ENCODE measurements at regions not wholly inside any gene's neighbourhood (a gene's known extent, or its start where the extent isn't known, plus 50 kb on each side); places are given as distances from the start of the nearest gene placed in this dataset.

- H4K91ac ChIP-seq (ENCODE audit: insufficient read length, low read depth, low read length), result no peak overlapping the region
- no peak for DNase-seq
Observed at GRCh38 chr2:10196948-10197696, 74.6 kb downstream of the RRM2 start.

More at GRCh38 chr2:10196948-10197696, 74.6 kb downstream of the RRM2 start:
- H3K79me2 ChIP-seq (ENCODE audit: insufficient read depth, low read length), result no peaks in the 10 kb centered on the region
- no peak overlapping the region for H2BK5ac ChIP-seq (ENCODE audit: insufficient read length, low read length)
- H3K4me3 Mint-ChIP-seq, result no peak overlapping the region
- no peak overlapping the region for H3K27ac ChIP-seq (ENCODE audit: insufficient read length, low read depth, low read length)
- H3K36me3 Mint-ChIP-seq (ENCODE audit: insufficient read depth in 1 of 3, low read depth in 3 of 3), result peaks cover 14 to 20% (median 15%) of the 10 kb centered on the region in 3 experiments
- H2BK20ac ChIP-seq (ENCODE audit: low read depth, low read length, poor library complexity, severe bottlenecking), result no peak overlapping the region
- H3T11ph ChIP-seq (ENCODE audit: low read length), result no peak overlapping the region
- H3K56ac ChIP-seq (ENCODE audit: insufficient read length, low read depth, low read length), result no peak overlapping the region
- H3K27me3 Mint-ChIP-seq (ENCODE audit: low read depth), result peaks cover 2% of the 10 kb centered on the region; the same call in 1 of the 2 replicates
- H4K5ac ChIP-seq (ENCODE audit: insufficient read length, low read depth, low read length), result no peak overlapping the region
- H3K79me1 ChIP-seq (ENCODE audit: insufficient read depth, low read depth, low read length, poor library complexity, severe bottlenecking), result no peaks in the 10 kb centered on the region
- no peak overlapping the region for H2BK12ac ChIP-seq (ENCODE audit: insufficient read length, low read depth, low read length)
- H3K9me3 Mint-ChIP-seq, result peaks cover 11 to 16% of the 10 kb centered on the region in 2 experiments
- WGBS (ENCODE audit: extremely low coverage, insufficient read length, low lambda C conversion rate), result no CpG with 5 or more reads among the region's 17 CpGs
- H3K4ac ChIP-seq (ENCODE audit: low read depth, low read length), result no peak overlapping the region
- no peaks in the 10 kb centered on the region for H3K4me1 ChIP-seq (ENCODE audit: insufficient read depth, low read length)
- TF ChIP-seq CTCF (conservative IDR thresholded peaks at IDR 0.05), result no peak
- no peaks in the 10 kb centered on the region for H3K9me3 ChIP-seq (ENCODE audit: control insufficient read depth, low read depth, low read length)
- no peaks in the 10 kb centered on the region for H3K4me1 Mint-ChIP-seq
- no peaks in the 10 kb centered on the region for H3K23me2 ChIP-seq (ENCODE audit: insufficient read length, low read depth, low read length, poor library complexity, severe bottlenecking)
- no peak overlapping the region for H4K8ac ChIP-seq (replicated peaks; ENCODE audit: insufficient read length, low read depth, low read length)
- no peak overlapping the region for H3K27ac Mint-ChIP-seq
- H3K23ac ChIP-seq (ENCODE audit: insufficient read length, low read depth, low read length), result no peak overlapping the region
- no peak overlapping the region for H3K18ac ChIP-seq (ENCODE audit: insufficient read length, low read depth, low read length)
- no peak overlapping the region for H2AK5ac ChIP-seq (ENCODE audit: insufficient read length, low read length)
- H3K27me3 ChIP-seq (ENCODE audit: insufficient read depth, low read length), result no peaks in the 10 kb centered on the region
- no peak overlapping the region for H2AFZ ChIP-seq (ENCODE audit: low read length)
- no peaks in the 10 kb centered on the region for H4K20me1 ChIP-seq (ENCODE audit: control insufficient read depth, insufficient read depth, insufficient read length)
- H3K14ac ChIP-seq (ENCODE audit: insufficient read depth, low read length), result no peak overlapping the region; the same call in 1 of the 2 replicates
- no peak overlapping the region for H3K4me2 ChIP-seq (ENCODE audit: insufficient read depth, insufficient read length, low read length)
- no peak overlapping the region for H2BK120ac ChIP-seq (ENCODE audit: low read depth, low read length, poor library complexity, severe bottlenecking)
- H3K9ac ChIP-seq (ENCODE audit: extremely low read depth, insufficient read length, low read length), result no peak overlapping the region
- no peak overlapping the region for H2BK15ac ChIP-seq (ENCODE audit: low read depth, low read length)
